ENCODE measurements at regions not wholly inside any gene's neighbourhood (a gene's known extent, or its start where the extent isn't known, plus 50 kb on each side); places are given as distances from the start of the nearest gene placed in this dataset.

- TF ChIP-seq SPI1 (IDR thresholded peaks at IDR 0.05; ENCODE audit: borderline replicate concordance, low read depth) (no peak), REST (IDR thresholded peaks at IDR 0.05; ENCODE audit: insufficient replicate concordance, low read depth) (no peak), POLR2AphosphoS5 (IDR thresholded peaks at IDR 0.05; ENCODE audit: low read depth) (no peak), CTCF (IDR thresholded peaks at IDR 0.05; ENCODE audit: insufficient read depth, low read length) (no peak), GABPA (IDR thresholded peaks at IDR 0.05; ENCODE audit: low read depth) (no peak)
- Histone ChIP-seq H3K4me3 (replicated peaks; ENCODE audit: insufficient read depth, low read length) (no peak overlapping the region), H3K27me3 (ENCODE audit: insufficient read depth, poor library complexity, severe bottlenecking) (no peaks in the 10 kb centered on the region), H3K27ac (replicated peaks) (no peak overlapping the region)
- no peak for DNase-seq (ENCODE audit: low read depth in 1 of 2, low spot score in 1 of 2)
Observed at GRCh38 chr5:123249446-123249845, 160.4 kb downstream of the PRDM6 start.

- Histone ChIP-seq H3K27me3 (ENCODE audit: insufficient read depth, poor library complexity, severe bottlenecking) (no peaks in the 10 kb centered on the region), H3K4me3 (replicated peaks; ENCODE audit: insufficient read depth, low read length) (no peak overlapping the region), H3K27ac (replicated peaks) (no peak overlapping the region)
- DNase-seq (ENCODE audit: low read depth in 1 of 2, low spot score in 1 of 2): no peak
- TF ChIP-seq GABPA (IDR thresholded peaks at IDR 0.05; ENCODE audit: low read depth) (no peak), SPI1 (IDR thresholded peaks at IDR 0.05; ENCODE audit: borderline replicate concordance, low read depth) (no peak), POLR2AphosphoS5 (IDR thresholded peaks at IDR 0.05; ENCODE audit: low read depth) (no peak), CTCF (IDR thresholded peaks at IDR 0.05; ENCODE audit: insufficient read depth, low read length) (no peak), REST (IDR thresholded peaks at IDR 0.05; ENCODE audit: insufficient replicate concordance, low read depth) (no peak)
Observed at GRCh38 chr5:123245689-123246088, 156.6 kb downstream of the PRDM6 start.

- H3K27ac ChIP-seq (replicated peaks): no peak overlapping the region
- no peak for DNase-seq (ENCODE audit: low read depth in 1 of 2, low spot score in 1 of 2)
- TF ChIP-seq POLR2AphosphoS5 (IDR thresholded peaks at IDR 0.05; ENCODE audit: low read depth) (no peak), CTCF (IDR thresholded peaks at IDR 0.05; ENCODE audit: insufficient read depth, low read length) (no peak), SPI1 (IDR thresholded peaks at IDR 0.05; ENCODE audit: borderline replicate concordance, low read depth) (no peak), REST (IDR thresholded peaks at IDR 0.05; ENCODE audit: insufficient replicate concordance, low read depth) (no peak), GABPA (IDR thresholded peaks at IDR 0.05; ENCODE audit: low read depth) (no peak)
- no peaks in the 10 kb centered on the region for H3K27me3 ChIP-seq (ENCODE audit: insufficient read depth, poor library complexity, severe bottlenecking)
- H3K4me3 ChIP-seq (replicated peaks; ENCODE audit: insufficient read depth, low read length): no peak overlapping the region
Observed at GRCh38 chr5:123244458-123244857, 155.4 kb downstream of the PRDM6 start.

Measured in HL-60 (cell line).